OCI-LY7 (cell line): ENCODE measurements at regions not wholly inside any gene's neighbourhood (a gene's known extent, or its start where the extent isn't known, plus 50 kb on each side); places are given as distances from the start of the nearest gene placed in this dataset.

ENCODE experiments used
- CTCF ChIP-seq: fragments of 200-600 bp; sonication (generic); conservative IDR thresholded peaks from 2 replicates; pipeline ENCODE4 v1.5.1; 2014; ENCODE audit warnings: mild to moderate bottlenecking, antibody characterized with exemption, low read length, moderate library complexity, mixed read lengths
- EZH2phosphoT487 ChIP-seq: fragments of 200-600 bp; sonication (generic); IDR thresholded peaks from 2 replicates; pipeline ENCODE4 v1.6.1; 2018; ENCODE audit warnings: low read depth, borderline replicate concordance, mild to moderate bottlenecking, mixed run types, antibody characterized with exemption, low read length, moderate library complexity, mixed read lengths

GRCh38 chr10:47070541-47070940 lies 159.3 kb downstream of the PTPN20 start:
- TF ChIP-seq CTCF = no peak
- TF ChIP-seq EZH2phosphoT487 = no peak
